Activated naive CD4-positive, alpha-beta T cell treated with anti-CD3 and anti-CD28 coated beads, Interleukin-2, amount 10 ng/mL, durations not matched to agents 7 days and 5 days (primary cell): ENCODE measurements at regions not wholly inside any gene's neighbourhood (a gene's known extent, or its start where the extent isn't known, plus 50 kb on each side); places are given as distances from the start of the nearest gene placed in this dataset.

Experiments used
- CTCF ChIA-PET: fragments of 350-600 bp; sonication (Branson Sonifier 250); formaldehyde crosslinking; loops from one replicate; lab custom pipeline; 2021; ENCODE audit warnings: antibody characterized with exemption; lab: Charles Lee
- DNase-seq: peaks from one replicate; pipeline ENCODE4 v3.0.0-alpha.2; 2020
- H3K27ac Mint-ChIP-seq: one replicate; pipeline ENCODE4 v1.8.0; 2021; ENCODE audit warnings: mild to moderate bottlenecking, moderate library complexity, mixed read lengths
- H3K27me3 Mint-ChIP-seq: one replicate; pipeline ENCODE4 v1.8.0; 2021; ENCODE audit warnings: mild to moderate bottlenecking, mixed read lengths
- H3K36me3 Mint-ChIP-seq: one replicate; pipeline ENCODE4 v1.8.0; 2021; ENCODE audit warnings: mixed read lengths
- H3K4me1 Mint-ChIP-seq: one replicate; pipeline ENCODE4 v1.8.0; 2021; ENCODE audit warnings: mixed read lengths
- H3K4me3 Mint-ChIP-seq: one replicate; pipeline ENCODE4 v1.8.0; 2021; ENCODE audit warnings: mild to moderate bottlenecking, moderate library complexity, mixed read lengths
- H3K9me3 Mint-ChIP-seq: one replicate; pipeline ENCODE4 v1.8.0; 2021; ENCODE audit warnings: mixed read lengths

GRCh38 chr2:60045456-60045855 is 508.0 kb downstream of the BCL11A start:
- H3K36me3 Mint-ChIP-seq: no peaks in the 10 kb centered on the region
- H3K27me3 Mint-ChIP-seq: no peaks in the 10 kb centered on the region
- CTCF ChIA-PET: no interaction called here
- H3K9me3 Mint-ChIP-seq: no peaks in the 10 kb centered on the region
- H3K4me3 Mint-ChIP-seq: no peak overlapping the region
- H3K27ac Mint-ChIP-seq: no peak overlapping the region
- no peak for DNase-seq
- no peaks in the 10 kb centered on the region for H3K4me1 Mint-ChIP-seq

DNA sequence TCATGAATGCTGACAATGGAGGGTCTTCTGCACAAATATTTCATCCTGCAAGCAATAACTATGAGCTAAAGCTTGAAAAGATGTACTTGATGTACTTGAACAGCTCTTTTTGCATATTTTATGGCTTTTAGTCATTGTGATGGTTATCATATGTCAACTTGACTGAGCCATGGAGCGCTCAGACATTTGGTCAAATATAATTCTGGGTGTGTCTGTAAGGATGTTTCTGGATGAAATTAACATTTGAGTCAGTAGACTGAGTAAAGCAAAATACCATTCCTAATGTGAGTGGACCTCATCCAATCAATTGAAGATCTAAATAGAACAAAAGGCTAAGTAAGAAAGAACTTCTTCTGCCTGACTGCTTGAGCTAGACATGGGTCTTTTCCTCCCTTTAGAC is 509.0 kb downstream of the BCL11A start:
- CTCF ChIA-PET: no interaction called here

DNA sequence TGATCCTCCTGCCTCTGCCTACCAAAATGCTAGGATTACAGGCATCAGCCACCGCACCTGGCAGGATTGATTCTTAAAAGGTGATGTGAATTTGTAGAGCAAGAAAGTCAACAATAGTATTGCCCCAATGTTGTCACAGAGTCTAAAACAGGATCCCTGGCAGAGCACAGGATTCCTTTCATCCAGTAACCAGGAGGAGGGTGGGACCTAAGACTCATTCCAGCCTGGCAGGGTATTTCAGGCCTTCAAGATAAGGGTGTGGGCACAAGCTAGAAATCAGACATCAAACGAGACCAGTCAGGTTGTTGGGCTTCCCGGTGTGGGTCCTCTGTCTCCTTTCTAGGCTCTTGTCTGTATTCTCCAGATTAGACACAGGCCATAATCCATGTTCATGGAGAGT is 511.4 kb downstream of the BCL11A start:
- H3K9me3 Mint-ChIP-seq: no peaks in the 10 kb centered on the region
- no peak for DNase-seq
- no peak overlapping the region for H3K4me3 Mint-ChIP-seq
- no peak overlapping the region for H3K27ac Mint-ChIP-seq
- no peaks in the 10 kb centered on the region for H3K36me3 Mint-ChIP-seq
- no peaks in the 10 kb centered on the region for H3K4me1 Mint-ChIP-seq
- CTCF ChIA-PET: no interaction called here
- H3K27me3 Mint-ChIP-seq: no peaks in the 10 kb centered on the region

More for the DNA sequence above, 509.0 kb downstream of the BCL11A start:
- Mint-ChIP-seq H3K4me1 (no peaks in the 10 kb centered on the region), H3K9me3 (no peaks in the 10 kb centered on the region), H3K27ac (no peak overlapping the region), H3K36me3 (no peaks in the 10 kb centered on the region), H3K27me3 (no peaks in the 10 kb centered on the region), H3K4me3 (no peak overlapping the region)
- no peak for DNase-seq

DNA sequence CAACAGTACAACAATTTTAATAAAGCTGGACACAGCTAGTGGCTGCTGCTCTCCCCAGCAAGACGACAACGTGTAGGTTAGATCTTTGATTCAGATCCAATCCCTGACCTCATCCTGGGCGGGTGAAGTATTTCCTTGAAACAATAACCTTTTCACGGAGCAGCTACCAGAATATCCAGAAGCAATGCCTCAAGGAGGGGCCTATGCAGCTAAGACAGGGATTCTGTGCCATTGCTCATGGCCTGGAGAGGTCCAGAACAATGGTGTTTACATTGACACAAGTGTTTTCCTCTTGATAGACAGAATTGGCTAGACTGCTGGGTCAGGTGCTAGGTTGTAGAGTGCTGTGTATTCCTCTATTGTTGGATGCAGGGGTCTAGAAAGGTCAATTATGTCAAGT is 520.1 kb downstream of the BCL11A start:
- H3K4me3 Mint-ChIP-seq: no peak overlapping the region
- no peak for DNase-seq
- no peaks in the 10 kb centered on the region for H3K27me3 Mint-ChIP-seq
- CTCF ChIA-PET: no interaction called here
- no peaks in the 10 kb centered on the region for H3K36me3 Mint-ChIP-seq
- no peaks in the 10 kb centered on the region for H3K4me1 Mint-ChIP-seq
- H3K27ac Mint-ChIP-seq: no peak overlapping the region
- H3K9me3 Mint-ChIP-seq: no peaks in the 10 kb centered on the region

DNA sequence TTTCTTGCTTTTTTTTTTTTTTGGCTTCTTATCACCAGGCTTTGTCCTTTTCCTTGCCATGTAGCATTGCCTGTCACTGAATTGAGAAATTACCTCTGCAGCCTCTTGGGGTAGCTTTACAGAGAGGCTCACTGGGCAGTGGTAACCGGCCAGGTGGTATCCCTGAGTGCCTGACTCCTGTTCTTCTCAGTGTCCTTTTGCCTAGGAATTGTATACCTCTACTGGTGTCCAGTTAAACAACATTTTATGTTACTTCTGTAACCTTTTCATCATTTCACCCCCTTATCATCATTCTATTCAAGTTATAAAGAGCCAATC is 523.9 kb downstream of the BCL11A start:
- no peaks in the 10 kb centered on the region for H3K4me1 Mint-ChIP-seq

GRCh38 chr2:60028849-60029565 is 524.4 kb downstream of the BCL11A start:
- Mint-ChIP-seq H3K36me3 (no peaks in the 10 kb centered on the region), H3K4me3 (no peak overlapping the region), H3K27me3 (no peaks in the 10 kb centered on the region), H3K9me3 (no peaks in the 10 kb centered on the region), H3K4me1 (no peaks in the 10 kb centered on the region), H3K27ac (no peak overlapping the region)
- no peak for DNase-seq
- CTCF ChIA-PET: no interaction called here

More for the DNA sequence above, 523.9 kb downstream of the BCL11A start:
- Mint-ChIP-seq H3K36me3 (no peaks in the 10 kb centered on the region), H3K4me3 (no peak overlapping the region), H3K27me3 (no peaks in the 10 kb centered on the region), H3K27ac (no peak overlapping the region), H3K9me3 (no peaks in the 10 kb centered on the region)
- CTCF ChIA-PET: no interaction called here
- no peak for DNase-seq

DNA sequence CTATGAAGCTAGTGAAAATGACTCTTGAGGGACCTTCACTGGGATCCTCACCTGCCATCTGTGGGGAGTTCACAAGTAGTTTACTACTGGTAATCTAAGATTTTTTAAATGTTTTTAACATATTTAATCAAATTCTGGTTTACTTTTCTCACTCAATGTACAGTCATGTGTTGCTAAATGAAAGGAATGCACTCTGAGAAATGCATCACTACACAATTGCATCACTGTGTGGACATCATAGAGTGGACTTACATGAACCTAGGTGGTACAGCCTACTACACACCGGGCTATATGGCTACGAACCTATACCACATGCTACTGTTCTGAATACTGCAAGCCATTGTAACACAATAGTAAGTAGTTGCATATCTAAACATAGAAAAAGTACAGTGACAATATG is 528.0 kb downstream of the BCL11A start:
- no peaks in the 10 kb centered on the region for H3K9me3 Mint-ChIP-seq
- no peaks in the 10 kb centered on the region for H3K36me3 Mint-ChIP-seq
- no peaks in the 10 kb centered on the region for H3K4me1 Mint-ChIP-seq
- no peaks in the 10 kb centered on the region for H3K27me3 Mint-ChIP-seq
- no peak overlapping the region for H3K4me3 Mint-ChIP-seq
- H3K27ac Mint-ChIP-seq: no peak overlapping the region
- no peak for DNase-seq
- CTCF ChIA-PET: no interaction called here

- no peak overlapping the region for H3K27ac Mint-ChIP-seq
- H3K27me3 Mint-ChIP-seq: no peaks in the 10 kb centered on the region
- H3K4me3 Mint-ChIP-seq: no peak overlapping the region
- H3K4me1 Mint-ChIP-seq: no peaks in the 10 kb centered on the region
- H3K9me3 Mint-ChIP-seq: no peaks in the 10 kb centered on the region
- no peaks in the 10 kb centered on the region for H3K36me3 Mint-ChIP-seq
- CTCF ChIA-PET: no interaction called here
- DNase-seq: no peak
Measured at GRCh38 chr2:60023256-60023985, 530.0 kb downstream of the BCL11A start.

- Mint-ChIP-seq H3K4me1 (no peaks in the 10 kb centered on the region), H3K4me3 (no peak overlapping the region)
Measured at GRCh38 chr2:60007671-60008070, 545.8 kb downstream of the BCL11A start.

GRCh38 chr2:60003076-60003475 is 550.4 kb downstream of the BCL11A start:
- Mint-ChIP-seq H3K4me1 (no peaks in the 10 kb centered on the region), H3K4me3 (no peak overlapping the region), H3K27ac (no peak overlapping the region)

More at GRCh38 chr2:60007671-60008070, 545.8 kb downstream of the BCL11A start:
- CTCF ChIA-PET: no interaction called here
- Mint-ChIP-seq H3K27me3 (no peaks in the 10 kb centered on the region), H3K36me3 (no peaks in the 10 kb centered on the region), H3K9me3 (no peaks in the 10 kb centered on the region), H3K27ac (no peak overlapping the region)
- no peak for DNase-seq

DNA sequence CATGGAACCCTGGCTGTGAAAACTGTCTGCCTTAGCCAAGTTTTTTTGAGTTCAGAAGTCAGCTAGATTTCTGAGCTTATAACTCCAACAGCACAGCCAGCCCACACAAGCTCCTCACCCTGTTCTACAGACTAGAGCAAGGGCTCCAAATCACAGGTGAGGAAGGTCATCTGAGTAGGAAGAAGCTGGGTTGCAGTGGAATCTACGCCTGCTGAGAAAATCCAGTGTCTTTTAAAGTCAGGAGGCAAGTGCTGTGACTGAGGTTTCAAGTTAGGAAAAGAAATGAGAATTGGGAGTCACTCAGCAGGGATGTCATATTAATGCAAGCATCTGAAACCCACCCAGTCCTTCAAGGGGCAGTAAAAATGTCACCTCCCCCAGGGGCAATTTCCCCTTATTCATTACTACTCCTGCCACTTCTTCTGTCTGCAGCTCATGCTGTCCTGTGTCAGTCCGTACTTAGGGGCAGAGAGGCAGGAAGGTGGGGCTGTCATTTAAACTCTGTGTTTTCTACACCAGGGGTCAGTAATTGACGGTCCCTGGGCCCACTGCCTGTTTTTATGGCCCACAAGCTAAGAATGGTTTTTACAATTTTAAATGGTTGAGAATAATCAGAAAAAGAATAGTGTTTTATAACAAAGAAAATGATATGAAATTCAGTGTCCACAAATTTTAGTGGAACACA is 551.1 kb downstream of the BCL11A start:
- Mint-ChIP-seq H3K4me3 (no peak overlapping the region), H3K9me3 (no peaks in the 10 kb centered on the region), H3K27ac (no peak overlapping the region), H3K36me3 (no peaks in the 10 kb centered on the region), H3K27me3 (no peaks in the 10 kb centered on the region), H3K4me1 (no peaks in the 10 kb centered on the region)
- CTCF ChIA-PET: interaction anchor here (0.6 kb wide), 1 partner anchor 69 kb away, joined by 3 read pairs; no protein-coding TSS in a partner anchor
- DNase-seq: no peak

More at GRCh38 chr2:60003076-60003475, 550.4 kb downstream of the BCL11A start:
- DNase-seq: no peak
- CTCF ChIA-PET: no interaction called here
- no peaks in the 10 kb centered on the region for H3K36me3 Mint-ChIP-seq
- no peaks in the 10 kb centered on the region for H3K27me3 Mint-ChIP-seq
- no peaks in the 10 kb centered on the region for H3K9me3 Mint-ChIP-seq

DNA sequence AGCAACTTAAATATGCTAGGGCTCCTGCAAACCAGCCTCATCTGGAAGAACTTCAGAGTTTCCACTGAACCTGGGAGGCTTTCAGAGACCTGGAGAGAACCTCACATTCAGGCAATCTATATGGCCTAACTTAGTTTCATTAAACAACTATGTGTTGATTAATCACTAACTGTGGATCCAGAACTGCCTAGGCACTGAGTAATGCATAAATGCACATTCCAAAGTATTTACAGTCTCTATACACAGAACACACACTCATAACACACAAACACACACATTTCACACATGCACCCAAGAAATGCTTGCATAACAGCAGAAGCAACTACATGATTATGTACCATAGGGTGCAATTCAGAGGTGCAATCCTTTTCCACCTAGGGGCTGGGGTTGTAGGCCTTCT is 552.8 kb downstream of the BCL11A start:
- Mint-ChIP-seq H3K9me3 (no peaks in the 10 kb centered on the region), H3K27me3 (no peaks in the 10 kb centered on the region), H3K4me1 (no peaks in the 10 kb centered on the region), H3K4me3 (no peak overlapping the region), H3K27ac (no peak overlapping the region), H3K36me3 (no peaks in the 10 kb centered on the region)
- CTCF ChIA-PET: no interaction called here
- DNase-seq: no peak

- no peak for DNase-seq
- CTCF ChIA-PET: no interaction called here
- Mint-ChIP-seq H3K4me1 (no peaks in the 10 kb centered on the region), H3K36me3 (no peaks in the 10 kb centered on the region), H3K27me3 (no peaks in the 10 kb centered on the region), H3K9me3 (no peaks in the 10 kb centered on the region), H3K27ac (no peak overlapping the region), H3K4me3 (no peak overlapping the region)
Measured at GRCh38 chr2:59998324-59998723, 555.1 kb downstream of the BCL11A start.

- Mint-ChIP-seq H3K9me3 (no peaks in the 10 kb centered on the region), H3K27ac (no peak overlapping the region), H3K27me3 (no peaks in the 10 kb centered on the region), H3K36me3 (no peaks in the 10 kb centered on the region), H3K4me3 (no peak overlapping the region), H3K4me1 (no peaks in the 10 kb centered on the region)
- DNase-seq: no peak
- CTCF ChIA-PET: no interaction called here
Measured at GRCh38 chr2:59997371-59997770, 556.1 kb downstream of the BCL11A start.

- H3K4me1 Mint-ChIP-seq: no peaks in the 10 kb centered on the region
- no peak overlapping the region for H3K27ac Mint-ChIP-seq
- no peak for DNase-seq
- H3K4me3 Mint-ChIP-seq: no peak overlapping the region
- H3K9me3 Mint-ChIP-seq: no peaks in the 10 kb centered on the region
- no peaks in the 10 kb centered on the region for H3K36me3 Mint-ChIP-seq
- H3K27me3 Mint-ChIP-seq: no peaks in the 10 kb centered on the region
- CTCF ChIA-PET: no interaction called here
Measured at GRCh38 chr2:59996855-59997254, 556.6 kb downstream of the BCL11A start.
